HK-2 (cell line): ENCODE measurements at regions not wholly inside any gene's neighbourhood (a gene's known extent, or its start where the extent isn't known, plus 50 kb on each side); places are given as distances from the start of the nearest gene placed in this dataset.
"Not testable (repeated sequence)": the region's sequence is repeated elsewhere in the genome, so short reads cannot be mapped to it uniquely, and the experiment has no call there.

Experiments
- DNase-seq: peaks from one replicate; pipeline ENCODE4 v3.0.0-alpha.2; 2018; ENCODE audit not compliant: unreplicated experiment

- no peak for DNase-seq
These were observed 307.8 kb upstream of the CELF4 start for GRCh38 chr18:37873416-37873815.

DNA sequence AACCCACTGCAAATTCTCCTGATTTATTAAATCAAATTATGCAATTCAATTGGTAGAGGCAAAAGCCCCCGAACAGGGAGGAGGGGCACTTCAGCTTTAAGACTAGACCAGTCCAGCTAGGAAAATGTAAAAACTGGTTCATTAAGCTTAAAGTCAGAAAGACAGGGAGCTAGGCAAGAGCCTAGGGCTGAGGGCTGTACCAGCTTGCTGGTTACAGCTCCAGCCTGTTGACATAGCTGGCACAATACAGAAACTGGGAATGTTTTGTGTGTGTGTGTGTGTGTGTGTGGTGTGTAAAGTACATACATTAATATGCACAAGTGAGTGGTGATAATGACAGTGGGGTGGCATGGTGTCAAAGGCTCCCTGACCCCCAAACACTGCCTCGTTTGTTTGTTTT is 307.0 kb upstream of the CELF4 start:
- DNase-seq, result no peak

GRCh38 chr18:37871561-37871960 is 306.0 kb upstream of the CELF4 start:
- no peak for DNase-seq

DNA sequence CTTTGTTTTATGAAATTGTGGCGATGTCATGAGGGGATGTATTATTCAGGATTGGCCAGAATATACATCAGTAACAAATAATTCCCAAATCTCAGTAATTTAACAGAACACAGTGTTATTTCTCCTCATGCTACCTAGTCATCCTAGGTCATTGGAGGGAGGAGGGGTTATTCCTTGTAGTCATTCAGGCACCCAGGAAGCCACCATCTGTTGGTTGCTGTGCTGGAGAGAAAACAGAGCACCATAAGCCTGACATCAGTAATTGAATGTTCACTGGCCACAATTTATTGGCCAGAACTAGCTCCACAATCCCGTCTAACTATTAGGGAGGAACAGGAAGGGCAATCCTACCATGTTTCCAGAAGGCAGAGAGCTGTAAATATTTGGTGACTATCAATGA is 303.5 kb upstream of the CELF4 start:
- DNase-seq, result no peak

GRCh38 chr18:37864122-37864521 is 298.5 kb upstream of the CELF4 start:
- no peak for DNase-seq

DNA sequence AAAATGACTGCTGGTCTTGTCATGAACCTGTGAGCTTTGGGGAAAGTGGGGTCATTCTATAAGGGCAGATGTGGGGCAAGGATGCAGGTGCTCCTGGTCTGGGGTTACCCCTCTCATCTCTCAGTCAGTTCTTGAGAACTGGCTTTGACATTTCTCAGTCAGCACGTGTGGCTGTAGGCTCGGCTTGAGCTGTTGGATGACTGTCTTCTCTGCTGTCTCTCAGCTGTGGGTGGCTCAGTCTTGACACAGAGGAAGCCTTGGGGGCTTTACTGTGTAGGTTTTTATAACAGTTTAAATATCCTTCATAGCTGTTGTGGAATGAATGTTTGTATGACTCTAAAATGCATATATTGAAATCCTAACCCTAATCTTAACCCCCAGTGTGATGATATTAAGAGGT is 296.4 kb upstream of the CELF4 start:
- DNase-seq, result no peak

DNA sequence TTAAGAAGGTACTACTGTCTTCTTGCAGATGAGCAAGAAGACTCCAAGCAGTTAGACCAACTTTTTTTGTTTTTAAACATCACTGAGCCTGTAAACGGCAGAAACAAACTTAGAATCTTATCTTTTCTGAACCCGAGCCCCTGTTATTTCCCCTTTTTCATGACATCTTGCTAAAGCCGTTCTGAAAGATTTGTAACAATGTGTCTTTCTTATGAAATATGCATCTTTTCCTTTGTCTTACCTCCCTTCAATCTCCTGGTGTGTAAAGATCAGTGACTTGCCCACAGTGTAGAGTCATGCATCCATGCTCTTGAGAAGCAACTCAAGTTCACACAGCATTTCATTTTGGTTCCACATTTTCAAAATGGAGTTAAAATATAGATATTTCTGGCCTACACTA is 288.8 kb upstream of the CELF4 start:
- DNase-seq, result no peak

GRCh38 chr18:37853706-37854105 is 288.1 kb upstream of the CELF4 start:
- DNase-seq, result no peak

DNA sequence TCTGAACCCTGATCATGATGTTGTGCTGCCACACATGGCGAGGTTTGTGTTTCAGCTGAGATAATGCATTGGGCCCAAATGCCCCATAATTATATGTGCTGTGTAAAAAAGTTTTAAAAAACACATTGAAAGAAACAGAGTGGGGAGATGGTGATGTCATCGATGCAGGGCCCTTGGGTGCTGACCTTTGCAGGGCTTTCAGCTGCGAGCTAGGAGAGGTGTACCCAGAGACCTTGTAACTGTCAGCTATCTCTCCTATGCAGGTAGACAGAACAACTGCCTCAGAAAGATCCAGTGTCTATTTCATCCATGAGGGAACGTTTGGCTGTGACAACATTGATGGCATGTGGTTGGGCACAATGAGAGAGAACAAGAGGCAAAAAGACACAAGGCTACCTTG is 286.9 kb upstream of the CELF4 start:
- DNase-seq, result no peak

DNA sequence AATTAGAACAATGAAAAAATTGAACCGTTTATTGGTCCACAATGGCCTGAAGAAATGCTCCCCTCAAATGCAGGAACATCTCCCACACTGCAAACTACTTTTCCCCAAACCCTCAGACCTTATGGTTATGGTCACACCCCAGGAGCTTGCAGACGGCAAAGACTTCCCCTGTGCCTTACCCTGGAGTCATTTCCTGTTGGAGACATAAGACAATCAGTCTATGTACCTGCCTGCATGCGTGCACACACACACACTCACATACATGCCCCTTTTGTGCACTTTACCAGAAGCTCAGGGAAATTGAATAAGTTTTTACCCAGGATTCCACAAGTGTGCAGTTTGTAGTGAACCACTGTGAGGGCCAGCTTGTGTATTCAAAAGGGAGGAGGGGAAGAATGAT is 281.9 kb upstream of the CELF4 start:
- DNase-seq, result no peak

DNA sequence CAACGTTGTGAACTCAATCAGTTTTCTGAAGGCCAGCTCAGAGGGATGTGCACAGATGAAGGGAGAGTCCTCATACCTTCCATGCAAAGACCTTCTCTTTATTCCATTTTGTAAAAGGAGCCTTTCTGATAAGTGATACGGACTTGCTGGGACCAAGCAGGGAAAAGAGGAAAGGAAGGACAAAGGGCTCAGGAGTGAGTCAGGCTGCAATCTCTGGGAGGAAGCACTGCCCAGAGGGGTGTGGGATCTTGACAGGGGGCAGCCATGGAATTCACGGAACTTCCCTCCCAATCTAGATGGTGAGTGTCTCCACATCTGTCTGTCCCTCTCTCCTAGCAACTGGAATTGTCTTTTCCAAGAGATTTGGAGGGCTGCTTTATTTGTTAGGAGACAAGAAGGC is 281.4 kb upstream of the CELF4 start:
- DNase-seq, result no peak

DNA sequence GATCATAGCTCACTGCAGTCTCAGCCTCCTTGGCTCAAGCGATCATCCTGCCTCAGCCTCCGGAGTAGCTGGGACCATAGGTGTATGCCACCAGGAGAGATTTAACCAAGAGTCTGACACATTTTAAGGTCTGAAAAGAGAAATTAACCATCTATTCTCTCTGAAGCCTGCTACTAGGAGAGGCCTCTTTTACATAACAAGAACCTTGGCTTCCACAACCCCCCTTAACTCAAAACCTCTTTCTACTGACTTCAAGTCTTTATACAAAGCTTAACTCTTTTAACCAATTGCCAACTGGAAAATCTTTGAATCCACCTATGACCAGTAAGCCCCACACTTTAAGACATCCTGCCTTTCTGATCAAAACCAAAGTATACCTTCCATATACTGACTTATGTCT is 279.9 kb upstream of the CELF4 start:
- DNase-seq, result no peak

GRCh38 chr18:37844209-37844970 is 278.8 kb upstream of the CELF4 start:
- no peak for DNase-seq

- DNase-seq, result no peak
These were observed 272.5 kb upstream of the CELF4 start for GRCh38 chr18:37838083-37838482.

DNA sequence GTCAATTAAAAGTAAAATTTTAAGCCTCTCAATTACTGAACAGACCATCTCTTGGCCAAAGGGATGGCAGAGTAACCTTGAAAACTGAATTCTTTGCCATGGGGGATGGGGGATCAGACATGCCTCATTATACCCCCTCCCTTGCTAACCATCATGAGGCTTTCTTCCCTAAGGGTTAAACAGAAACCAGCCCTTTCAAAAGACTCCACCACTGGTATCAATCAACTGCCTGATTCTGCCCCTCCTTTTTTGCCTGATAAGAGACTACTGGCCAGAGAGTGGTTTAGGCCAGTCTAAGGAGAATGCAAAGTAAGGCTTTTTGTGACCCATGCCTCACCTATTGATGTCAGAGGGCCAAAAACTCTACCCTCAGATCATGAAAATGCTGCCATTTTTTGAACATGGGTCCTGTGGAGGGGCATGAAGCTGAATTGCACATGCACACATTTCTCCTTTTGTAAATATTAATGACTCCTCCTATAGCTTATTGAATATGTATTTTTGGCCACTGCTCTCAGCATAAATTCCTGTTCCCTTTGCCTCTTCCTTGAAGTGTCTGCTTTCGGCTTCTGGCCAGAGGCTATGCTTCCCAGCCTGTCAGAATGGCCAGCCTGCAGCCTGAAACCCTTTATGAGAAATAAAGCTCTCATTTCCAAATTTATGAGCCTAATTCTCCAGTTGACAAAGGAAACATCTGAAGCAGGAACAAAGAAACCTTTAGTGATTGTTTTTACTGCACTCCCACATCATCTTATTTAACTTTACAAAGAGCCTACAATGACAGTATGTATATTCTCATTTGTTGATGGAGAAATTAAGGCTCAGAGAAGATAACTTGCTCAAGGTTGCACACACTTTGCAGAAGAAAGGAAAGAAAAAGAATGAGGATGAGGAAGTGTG is 270.7 kb upstream of the CELF4 start:
- no peak for DNase-seq

- DNase-seq, result not testable (repeated sequence)
These were observed 266.6 kb upstream of the CELF4 start for GRCh38 chr18:37832010-37832695.

GRCh38 chr18:37812961-37813360 is 247.4 kb upstream of the CELF4 start:
- no peak for DNase-seq

- no peak for DNase-seq
These were observed 240.3 kb upstream of the CELF4 start for GRCh38 chr18:37805773-37806404.

DNA sequence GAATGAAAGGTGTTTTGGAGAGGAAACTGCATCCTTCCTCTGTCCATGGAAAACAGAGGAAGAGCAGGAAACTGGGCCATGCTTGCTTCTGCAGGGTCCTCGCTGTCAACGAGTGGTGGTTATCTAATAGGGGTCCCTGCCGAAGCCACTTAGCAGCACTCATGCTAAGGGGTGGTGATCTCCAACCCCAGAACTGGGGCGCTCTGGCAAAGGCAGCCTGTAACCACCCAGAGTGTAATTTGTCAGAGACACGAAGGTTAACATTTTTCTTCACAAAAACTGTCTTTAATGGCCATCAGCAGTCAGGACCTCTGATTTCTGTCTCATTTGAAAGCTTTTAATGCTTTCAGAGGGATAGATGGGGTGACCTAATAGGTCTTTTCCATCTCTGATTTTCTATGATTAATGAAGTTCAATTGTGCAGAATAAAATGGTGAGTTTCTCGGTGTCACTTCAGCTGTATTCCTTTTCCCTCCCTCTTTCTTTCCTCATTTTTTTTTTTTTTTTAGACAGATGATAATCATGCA is 231.3 kb upstream of the CELF4 start:
- no peak for DNase-seq

GRCh38 chr18:37787452-37787851 is 221.9 kb upstream of the CELF4 start:
- DNase-seq, result no peak

DNA sequence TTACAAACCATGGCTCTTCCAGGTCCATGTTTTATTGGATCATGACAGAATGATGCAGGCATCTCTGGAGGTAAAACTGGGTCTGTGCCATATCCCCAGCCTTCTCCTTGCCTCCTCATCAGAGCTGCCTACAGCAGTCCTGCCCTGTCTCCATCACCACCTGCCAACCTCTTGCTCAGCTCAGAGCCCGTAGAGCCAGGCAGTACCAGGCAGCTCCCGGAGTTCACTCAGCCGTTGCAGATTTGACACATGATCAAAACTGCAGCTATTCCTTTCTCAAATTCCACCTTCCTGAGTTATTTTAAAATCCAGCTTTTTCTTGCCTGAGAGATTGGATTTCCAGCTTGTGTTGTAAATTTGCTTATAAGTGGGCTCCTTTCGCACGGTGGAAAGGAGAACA is 218.2 kb upstream of the CELF4 start:
- DNase-seq, result no peak

DNA sequence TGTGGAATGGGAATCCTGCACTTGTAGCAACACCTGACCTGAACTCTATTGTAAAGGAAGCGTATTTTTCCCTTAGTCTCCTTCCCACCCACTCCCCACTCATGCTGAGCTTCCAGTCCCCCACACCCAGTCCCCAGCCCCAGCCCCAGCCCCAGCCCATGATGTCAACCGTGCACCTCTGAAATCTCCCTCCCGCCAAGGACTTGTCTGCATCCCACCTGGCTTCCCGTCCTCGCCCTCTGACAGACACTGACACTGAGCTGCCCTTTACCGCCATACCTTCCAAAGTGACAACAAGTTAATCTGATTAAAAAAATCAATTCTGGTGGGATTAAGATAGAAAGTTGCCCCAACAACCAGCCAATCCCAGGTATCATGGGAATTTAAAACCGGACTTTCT is 213.6 kb upstream of the CELF4 start:
- no peak for DNase-seq
